H7 (cell line): ENCODE measurements at regions not wholly inside any gene's neighbourhood (a gene's known extent, or its start where the extent isn't known, plus 50 kb on each side); places are given as distances from the start of the nearest gene placed in this dataset.

Source experiments
- DNase-seq: peaks from one replicate; pipeline ENCODE4 v3.0.0; 2012
- H3K27me3 ChIP-seq: 2 replicates; pipeline ENCODE4 v1.6.0; 2011; ENCODE audit warnings: mild to moderate bottlenecking, low read length; ENCODE audit not compliant: control insufficient read depth, insufficient read depth
- H3K36me3 ChIP-seq: replicated peaks from 2 replicates; pipeline ENCODE4 v1.5.1; 2011; ENCODE audit warnings: low read length; ENCODE audit not compliant: control insufficient read depth, insufficient read depth
- H3K4me3 ChIP-seq: 2 replicates; pipeline ENCODE4 v1.5.1; 2011; ENCODE audit warnings: low read depth, mild to moderate bottlenecking, control low read depth, low read length, moderate library complexity; ENCODE audit not compliant: insufficient read depth

DNA sequence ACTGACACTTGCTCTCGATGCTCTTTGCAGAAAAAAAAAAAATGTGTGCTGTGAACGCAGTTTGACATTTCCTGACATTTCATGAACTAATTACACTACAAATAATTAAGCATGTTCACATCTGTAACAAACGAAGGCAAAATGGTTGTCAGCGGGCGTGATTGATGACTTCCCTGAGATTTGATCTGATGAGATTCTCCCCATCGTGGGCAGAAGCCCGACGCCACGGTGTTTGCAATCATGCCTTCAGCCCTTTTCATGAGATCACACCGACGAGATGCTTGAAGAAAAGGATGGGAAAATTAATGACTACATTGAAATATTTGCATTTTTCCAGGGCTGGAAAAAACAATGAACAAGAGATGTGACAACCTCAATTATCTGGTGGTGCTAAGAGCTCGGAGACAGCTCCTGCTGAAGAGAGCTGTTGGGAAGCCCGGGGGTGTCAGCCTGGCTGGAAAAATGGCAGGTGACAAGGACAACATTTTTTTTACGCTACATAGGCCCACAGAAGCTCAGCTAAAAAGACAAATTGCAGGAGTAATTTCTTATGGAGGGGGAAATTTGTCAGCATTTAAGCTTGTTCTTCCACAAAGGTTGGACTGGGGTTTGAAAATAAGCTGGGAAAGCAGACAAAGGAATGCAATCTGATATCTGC lies 259.4 kb upstream of the IRX3 start:
- H3K4me3 ChIP-seq, result no peak overlapping the region
- H3K27me3 ChIP-seq, result no peaks in the 10 kb centered on the region
- DNase-seq, result no peak
- H3K36me3 ChIP-seq, result no peaks in the 10 kb centered on the region

DNA sequence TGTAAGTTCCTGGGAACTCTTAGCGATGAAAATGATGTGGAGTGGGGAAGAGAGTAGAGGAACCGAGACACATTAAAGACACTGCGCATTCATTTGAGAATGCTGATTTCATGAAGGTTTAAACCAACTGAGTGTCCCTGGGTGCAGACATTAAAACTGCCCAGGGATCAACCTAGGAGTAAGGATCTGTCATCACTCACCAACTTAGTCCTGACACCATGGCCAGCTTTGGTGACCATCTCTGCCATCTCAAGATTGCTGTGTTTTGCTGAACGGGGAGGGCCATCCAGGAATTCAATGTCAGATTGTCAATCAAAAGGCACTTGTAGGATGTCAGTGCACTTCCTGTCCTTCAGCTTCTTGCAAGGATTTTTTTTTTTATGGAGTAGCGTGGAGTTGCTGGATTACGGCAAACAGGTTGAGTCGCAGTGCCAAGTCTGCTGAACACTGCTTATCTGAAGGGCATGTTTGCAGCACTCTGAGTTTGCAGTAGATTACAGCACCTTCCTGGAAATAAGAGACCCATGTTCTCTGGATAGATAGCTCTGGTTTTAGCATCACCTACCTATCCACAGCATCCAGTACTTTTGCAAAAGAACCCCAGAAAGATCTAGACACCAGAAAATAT lies 258.1 kb upstream of the IRX3 start:
- H3K4me3 ChIP-seq, result no peak overlapping the region
- no peak for DNase-seq
- no peaks in the 10 kb centered on the region for H3K27me3 ChIP-seq
- no peaks in the 10 kb centered on the region for H3K36me3 ChIP-seq

DNA sequence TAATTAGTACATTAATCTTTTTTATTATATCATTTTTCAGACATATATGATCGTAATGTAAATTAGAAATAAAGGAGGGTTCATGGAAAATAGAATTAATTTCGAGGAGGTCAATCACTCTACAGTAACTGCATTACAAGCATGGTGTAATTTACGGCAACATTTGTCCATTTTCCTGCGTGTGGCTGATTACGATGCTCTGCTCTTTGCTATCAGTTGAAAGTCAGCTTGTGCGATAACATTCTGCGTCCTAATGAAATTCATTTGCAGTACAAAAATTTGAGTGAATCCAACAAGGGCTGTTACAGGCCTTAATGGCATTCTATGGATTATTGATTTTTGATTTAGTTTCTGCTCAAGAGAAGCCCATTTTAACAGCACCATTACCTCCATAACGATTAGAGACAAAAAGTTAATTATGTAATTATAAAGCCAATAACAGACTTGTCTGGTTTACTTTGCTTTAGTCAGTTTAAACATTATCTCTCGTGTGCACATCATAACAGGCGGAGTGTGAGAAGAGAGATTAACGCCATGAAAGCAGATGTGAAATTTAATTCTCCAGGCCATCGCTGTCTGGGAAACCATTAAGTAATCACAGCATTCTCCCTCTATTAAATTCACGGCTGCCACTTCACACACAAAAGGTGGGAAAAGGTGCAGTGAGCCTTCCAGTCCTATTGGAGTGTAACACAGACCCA lies 256.4 kb upstream of the IRX3 start:
- Histone ChIP-seq H3K4me3 (no peak overlapping the region), H3K36me3 (no peaks in the 10 kb centered on the region), H3K27me3 (no peaks in the 10 kb centered on the region)
- no peak for DNase-seq

DNA sequence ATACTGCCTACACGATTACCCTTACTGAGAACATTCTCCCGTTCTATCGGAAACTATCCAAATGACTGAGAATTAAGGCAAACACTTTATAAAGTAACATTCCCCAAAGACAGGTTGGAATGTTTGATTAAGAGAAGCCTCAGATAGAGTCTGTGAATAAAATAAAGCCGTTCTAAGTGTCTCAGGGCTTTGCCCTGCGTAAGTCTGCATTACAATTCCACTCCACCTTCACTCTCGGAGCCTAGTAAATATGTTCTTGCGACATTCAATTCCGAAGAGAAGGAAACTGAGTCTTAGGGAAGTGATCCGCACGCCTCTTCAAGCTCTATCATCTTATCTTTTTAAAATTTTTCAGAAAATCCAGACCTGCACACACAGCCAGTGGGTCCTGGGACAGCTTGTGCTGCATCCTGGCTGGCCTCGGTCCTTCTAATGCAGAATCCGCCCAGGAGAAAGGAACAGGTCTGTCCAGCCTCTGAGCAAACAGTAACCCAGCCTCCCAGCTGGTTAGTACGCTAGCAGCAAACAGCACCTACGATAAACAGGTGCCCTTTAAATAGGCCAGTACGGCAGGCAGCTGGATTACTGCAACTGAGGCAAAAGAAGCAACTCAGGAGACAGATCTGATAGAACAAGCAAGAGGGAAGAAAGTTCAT lies 254.1 kb upstream of the IRX3 start:
- Histone ChIP-seq H3K36me3 (no peaks in the 10 kb centered on the region), H3K4me3 (no peak overlapping the region), H3K27me3 (no peaks in the 10 kb centered on the region)
- no peak for DNase-seq

DNA sequence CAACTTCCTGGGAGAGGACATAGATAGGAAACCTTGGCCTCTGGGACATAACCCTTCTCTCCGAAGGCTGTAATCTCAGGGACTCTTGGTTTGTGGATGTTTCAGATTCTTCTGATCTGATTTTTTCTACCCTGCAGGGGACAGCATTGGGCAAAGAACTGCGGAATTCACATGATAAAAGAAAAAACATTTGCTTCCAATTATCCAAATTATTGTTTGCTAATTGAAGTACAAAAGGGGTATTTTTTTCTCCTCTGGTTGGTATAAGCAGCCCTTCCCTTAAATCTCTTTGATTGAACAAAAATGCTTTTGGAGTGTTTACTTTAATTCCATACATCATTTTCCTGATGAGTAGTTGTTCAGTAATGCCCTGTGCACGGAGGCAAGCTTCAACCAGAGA lies 251.7 kb upstream of the IRX3 start:
- no peak overlapping the region for H3K4me3 ChIP-seq
- DNase-seq, result no peak
- H3K36me3 ChIP-seq, result no peaks in the 10 kb centered on the region
- no peaks in the 10 kb centered on the region for H3K27me3 ChIP-seq

DNA sequence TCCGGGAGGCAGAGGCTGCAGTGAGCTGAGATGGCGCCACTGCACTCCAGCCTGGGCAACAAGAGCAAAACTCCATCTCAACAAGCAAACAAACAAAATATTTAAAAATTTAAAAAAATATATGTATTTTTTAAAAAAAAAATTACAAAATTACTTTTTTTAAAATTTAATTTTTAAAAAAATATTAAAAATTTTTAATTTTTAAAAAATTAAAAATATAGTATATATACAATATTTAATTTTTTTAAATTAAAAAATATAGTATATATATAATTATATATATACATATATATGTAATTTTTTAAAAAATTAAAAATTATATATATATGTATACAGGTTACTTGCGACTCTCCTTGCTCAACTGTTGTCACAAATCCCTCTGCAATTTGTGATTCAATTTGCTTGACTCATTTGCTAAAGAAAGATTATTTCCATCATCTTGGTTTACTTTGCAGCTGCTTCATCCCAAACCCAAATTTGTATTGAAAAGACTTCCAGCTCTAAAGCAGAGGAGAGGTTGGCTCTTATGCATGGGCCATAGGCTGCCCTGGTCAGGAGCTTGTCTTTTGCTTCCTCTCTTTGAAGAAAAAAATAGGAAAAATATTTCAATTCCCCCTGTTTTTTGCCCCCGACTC lies 247.4 kb upstream of the IRX3 start:
- DNase-seq, result no peak
- no peaks in the 10 kb centered on the region for H3K27me3 ChIP-seq
- no peak overlapping the region for H3K4me3 ChIP-seq
- H3K36me3 ChIP-seq, result no peaks in the 10 kb centered on the region

DNA sequence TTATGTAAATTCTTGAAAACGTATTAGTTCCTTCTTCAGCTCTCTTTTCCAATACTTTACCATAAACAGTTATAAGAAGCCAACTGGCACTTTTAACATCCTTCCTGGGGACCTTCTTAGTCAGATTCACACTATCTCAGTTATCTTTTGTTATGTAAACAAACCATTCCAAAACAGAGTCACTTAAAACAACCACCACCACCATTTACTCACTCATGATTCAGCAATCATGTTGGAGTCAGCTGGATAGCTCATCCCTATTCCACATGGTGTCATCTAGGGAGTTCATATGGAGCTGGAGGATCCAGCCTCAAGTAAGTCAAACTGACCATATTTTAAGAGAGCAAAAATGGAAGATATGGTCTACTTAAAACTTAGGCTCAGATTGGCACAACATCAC lies 240.3 kb upstream of the IRX3 start:
- DNase-seq, result no peak
- Histone ChIP-seq H3K27me3 (no peaks in the 10 kb centered on the region), H3K4me3 (no peak overlapping the region), H3K36me3 (no peaks in the 10 kb centered on the region)

DNA sequence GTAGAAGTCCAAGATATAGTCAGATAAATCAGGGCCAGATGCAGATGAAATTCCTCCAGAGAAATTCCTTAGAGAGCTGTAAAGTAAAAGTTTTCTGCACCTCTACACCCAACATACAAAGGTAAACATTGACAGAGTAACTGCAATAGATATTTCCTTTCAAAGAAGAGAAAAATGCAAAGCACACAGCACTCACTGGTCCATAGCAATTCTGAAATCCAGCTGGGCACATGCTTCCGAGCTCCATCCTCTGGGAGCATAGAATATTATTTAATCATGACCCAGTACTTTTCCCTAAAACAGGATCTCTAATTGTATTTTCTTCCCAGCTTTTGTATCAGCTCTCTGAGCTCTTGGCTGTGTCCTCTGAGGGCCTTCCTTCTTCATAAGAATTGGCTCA lies 239.5 kb upstream of the IRX3 start:
- Histone ChIP-seq H3K27me3 (no peaks in the 10 kb centered on the region), H3K4me3 (no peak overlapping the region), H3K36me3 (no peaks in the 10 kb centered on the region)
- no peak for DNase-seq

DNA sequence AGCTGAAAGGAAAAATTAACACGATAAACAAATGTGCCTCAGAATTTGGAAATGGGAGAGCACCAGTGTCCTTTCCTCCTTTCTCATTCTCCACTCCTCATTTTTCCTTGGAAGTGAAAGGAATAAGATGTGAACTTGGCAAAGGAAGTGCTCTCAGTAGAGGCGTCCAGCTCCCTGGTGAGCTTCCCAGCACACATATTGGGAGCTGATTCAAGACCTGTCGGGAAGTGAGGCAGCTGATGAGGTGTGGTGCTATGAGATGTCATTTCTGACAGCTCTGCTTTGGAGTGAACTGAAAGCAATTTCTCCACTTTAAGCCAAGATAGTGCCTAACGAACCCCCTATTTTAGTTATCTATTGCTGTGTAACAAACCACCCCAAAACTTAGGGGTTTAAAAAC lies 238.5 kb upstream of the IRX3 start:
- Histone ChIP-seq H3K36me3 (no peaks in the 10 kb centered on the region), H3K27me3 (no peaks in the 10 kb centered on the region)
- no peak for DNase-seq

DNA sequence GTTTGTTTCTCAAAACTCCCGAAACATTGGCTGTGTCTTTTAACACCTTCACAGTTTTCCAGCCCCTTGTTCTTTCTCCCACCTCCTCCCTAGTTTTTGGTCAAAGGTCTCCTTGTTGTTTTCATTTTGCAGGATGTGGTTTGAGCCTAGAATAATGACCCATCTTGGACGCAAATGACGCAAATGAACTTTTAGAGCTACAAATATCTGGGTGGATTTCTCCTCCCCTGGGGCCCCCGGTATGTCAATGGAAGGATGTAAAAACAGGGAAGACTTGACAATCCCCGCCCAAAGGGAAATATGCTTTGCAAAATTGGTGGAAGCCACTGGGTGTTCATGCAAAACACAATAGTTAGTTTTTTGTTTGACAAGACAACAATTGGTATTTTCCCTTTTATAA lies 236.0 kb upstream of the IRX3 start:
- DNase-seq, result no peak
- Histone ChIP-seq H3K36me3 (no peaks in the 10 kb centered on the region), H3K4me3 (no peak overlapping the region), H3K27me3 (no peaks in the 10 kb centered on the region)

More for the DNA sequence above, 238.5 kb upstream of the IRX3 start:
- H3K4me3 ChIP-seq, result no peak overlapping the region

DNA sequence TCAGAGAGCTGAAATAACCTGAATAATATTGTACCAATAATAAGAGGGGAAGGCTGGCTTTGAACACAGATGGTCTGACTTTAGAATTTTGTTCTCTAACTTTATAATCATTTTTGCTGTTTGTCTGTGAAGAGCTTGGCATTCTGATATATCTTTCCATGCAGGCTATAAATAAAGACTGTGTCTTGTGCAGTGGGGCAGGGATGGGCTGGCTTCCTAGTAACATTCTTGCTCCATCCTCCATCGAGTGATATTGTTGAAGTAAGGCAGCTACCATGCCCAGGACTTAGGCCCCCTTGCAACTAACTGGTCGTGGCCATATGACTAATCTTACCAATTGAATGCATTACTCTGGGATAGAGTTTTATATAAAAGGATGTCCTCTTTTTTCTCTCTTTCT lies 234.7 kb upstream of the IRX3 start:
- Histone ChIP-seq H3K27me3 (no peaks in the 10 kb centered on the region), H3K36me3 (no peaks in the 10 kb centered on the region), H3K4me3 (no peak overlapping the region)
- DNase-seq, result no peak

DNA sequence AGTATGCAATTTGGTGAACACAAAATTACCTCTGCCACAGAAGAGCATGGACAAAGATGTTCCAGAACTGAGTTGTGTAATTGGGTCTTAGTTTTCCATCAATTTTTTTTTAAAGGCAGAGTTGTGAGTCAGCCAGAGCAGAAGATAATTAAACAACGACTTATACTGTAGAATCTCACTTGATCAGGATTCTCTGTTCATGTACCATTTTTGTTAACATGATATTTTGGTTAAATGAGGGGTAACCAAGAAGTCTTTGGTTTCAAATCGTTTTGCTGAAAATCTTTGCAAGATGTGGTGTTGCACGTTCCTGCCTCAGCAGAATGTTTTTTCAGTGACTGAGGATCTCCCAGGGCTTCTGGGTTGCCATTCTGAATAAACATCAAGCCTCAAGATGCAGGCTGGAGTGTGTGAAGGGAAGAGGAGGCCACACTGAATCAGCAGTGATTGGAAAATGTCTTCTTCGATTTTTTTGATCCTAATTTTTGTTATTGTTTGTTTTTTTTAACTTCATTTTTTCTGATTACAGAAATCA lies 232.6 kb upstream of the IRX3 start:
- DNase-seq, result no peak
- Histone ChIP-seq H3K36me3 (no peaks in the 10 kb centered on the region), H3K4me3 (no peak overlapping the region), H3K27me3 (no peaks in the 10 kb centered on the region)

DNA sequence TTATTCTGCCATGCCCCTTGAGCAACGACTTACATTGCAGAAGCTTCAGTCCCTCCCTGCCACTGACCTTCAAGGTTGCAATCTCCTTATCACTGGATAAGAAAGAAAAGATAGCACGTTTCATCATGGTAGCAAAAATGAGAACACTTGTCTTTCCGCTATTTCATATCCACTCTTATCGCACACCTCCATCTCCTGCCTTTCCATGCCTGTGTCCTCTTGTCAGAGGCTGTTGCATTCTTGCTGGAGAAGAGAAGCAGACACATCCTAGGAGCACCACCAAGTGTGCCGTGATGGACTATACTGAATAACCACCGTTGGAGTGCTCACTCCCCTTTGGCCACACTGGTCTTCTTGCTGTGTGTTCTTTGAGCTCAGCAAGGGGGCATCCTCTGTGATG lies 230.6 kb upstream of the IRX3 start:
- no peak overlapping the region for H3K4me3 ChIP-seq

DNA sequence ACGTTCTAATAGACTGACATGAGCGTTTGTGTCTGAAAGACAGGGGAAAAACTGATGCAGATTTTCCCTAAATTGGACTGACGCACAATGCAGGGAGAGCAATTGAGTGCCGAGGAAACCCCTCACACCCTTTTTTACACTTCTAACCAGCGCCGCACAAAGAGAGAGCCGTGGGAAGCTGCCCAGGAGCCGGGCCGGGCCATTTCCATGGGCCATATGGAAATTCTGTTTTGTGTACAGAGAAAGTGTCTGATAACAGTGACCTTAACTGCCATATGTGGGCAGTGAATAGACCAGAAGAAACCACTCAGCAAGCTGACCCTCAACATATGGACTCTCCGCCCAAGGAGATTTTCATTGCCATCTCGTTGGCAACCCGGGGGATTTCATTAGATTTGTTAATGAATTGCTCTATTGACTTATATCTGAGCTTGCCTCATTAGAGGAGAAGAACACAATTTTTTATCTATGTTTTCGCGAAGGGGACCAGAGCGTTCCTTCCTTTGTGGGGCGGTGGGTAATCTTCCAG lies 225.9 kb upstream of the IRX3 start:
- Histone ChIP-seq H3K4me3 (no peak overlapping the region), H3K27me3 (no peaks in the 10 kb centered on the region), H3K36me3 (no peaks in the 10 kb centered on the region)
- DNase-seq, result no peak

More for the DNA sequence above, 230.6 kb upstream of the IRX3 start:
- DNase-seq, result no peak
- no peaks in the 10 kb centered on the region for H3K27me3 ChIP-seq
- no peaks in the 10 kb centered on the region for H3K36me3 ChIP-seq
